ENCODE measurements at regions not wholly inside any gene's neighbourhood (a gene's known extent, or its start where the extent isn't known, plus 50 kb on each side); places are given as distances from the start of the nearest gene placed in this dataset.

DNA sequence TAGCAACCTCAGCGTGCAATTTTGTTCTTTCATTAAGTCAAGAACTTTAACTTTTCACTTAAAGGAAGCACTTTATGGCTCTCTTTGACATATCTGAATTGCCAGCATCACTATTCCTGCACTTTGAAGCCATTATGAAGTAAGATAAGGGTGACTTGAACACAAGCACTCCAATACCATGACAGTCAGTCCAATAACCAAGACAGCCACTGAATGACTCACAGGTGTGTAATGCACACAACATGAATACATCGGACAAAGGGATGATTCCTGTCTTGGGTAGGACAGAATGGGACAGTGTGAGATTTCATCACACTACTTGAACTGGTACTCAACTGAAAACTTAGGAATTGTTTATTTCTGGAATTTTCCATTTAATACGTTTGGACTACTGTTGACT, 233.7 kb upstream of the IPO5 start:
- H3K4me3 ChIP-seq (ENCODE audit: control insufficient read depth, low read depth, low read length), result no peak overlapping the region
- DNase-seq (ENCODE audit: low read depth), result peak; percentile 32
- TF ChIP-seq, protein P1, sequence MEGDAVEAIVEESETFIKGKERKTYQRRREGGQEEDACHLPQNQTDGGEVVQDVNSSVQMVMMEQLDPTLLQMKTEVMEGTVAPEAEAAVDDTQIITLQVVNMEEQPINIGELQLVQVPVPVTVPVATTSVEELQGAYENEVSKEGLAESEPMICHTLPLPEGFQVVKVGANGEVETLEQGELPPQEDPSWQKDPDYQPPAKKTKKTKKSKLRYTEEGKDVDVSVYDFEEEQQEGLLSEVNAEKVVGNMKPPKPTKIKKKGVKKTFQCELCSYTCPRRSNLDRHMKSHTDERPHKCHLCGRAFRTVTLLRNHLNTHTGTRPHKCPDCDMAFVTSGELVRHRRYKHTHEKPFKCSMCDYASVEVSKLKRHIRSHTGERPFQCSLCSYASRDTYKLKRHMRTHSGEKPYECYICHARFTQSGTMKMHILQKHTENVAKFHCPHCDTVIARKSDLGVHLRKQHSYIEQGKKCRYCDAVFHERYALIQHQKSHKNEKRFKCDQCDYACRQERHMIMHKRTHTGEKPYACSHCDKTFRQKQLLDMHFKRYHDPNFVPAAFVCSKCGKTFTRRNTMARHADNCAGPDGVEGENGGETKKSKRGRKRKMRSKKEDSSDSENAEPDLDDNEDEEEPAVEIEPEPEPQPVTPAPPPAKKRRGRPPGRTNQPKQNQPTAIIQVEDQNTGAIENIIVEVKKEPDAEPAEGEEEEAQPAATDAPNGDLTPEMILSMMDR (conservative IDR thresholded peaks at IDR 0.05; ENCODE audit: control insufficient read depth, insufficient read depth, low read depth, low read length), result no peak

DNA sequence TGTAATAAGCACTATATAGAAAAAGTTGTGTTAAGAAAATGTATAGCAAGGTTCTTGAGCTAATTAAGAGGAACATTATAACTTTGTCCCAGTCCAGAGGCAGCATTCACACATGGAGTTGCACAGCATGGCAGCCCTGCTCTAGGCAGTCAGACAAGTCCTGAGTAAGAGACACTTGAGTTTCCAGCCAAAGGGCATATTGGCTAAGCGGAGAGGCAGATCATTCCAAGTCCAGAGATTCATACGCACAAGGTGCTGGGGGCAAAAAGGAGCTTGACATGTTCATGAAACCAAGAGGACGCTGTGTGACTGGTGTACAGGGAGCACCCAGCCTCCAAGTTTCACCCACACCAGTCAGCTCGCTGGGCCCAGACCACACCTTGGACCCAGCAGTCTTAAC, 232.6 kb upstream of the IPO5 start:
- no peak for DNase-seq (ENCODE audit: low read depth)
- H3K4me3 ChIP-seq (ENCODE audit: control insufficient read depth, low read depth, low read length), result no peak overlapping the region
- TF ChIP-seq, protein P1 (conservative IDR thresholded peaks at IDR 0.05; ENCODE audit: control insufficient read depth, insufficient read depth, low read depth, low read length), result no peak

DNA sequence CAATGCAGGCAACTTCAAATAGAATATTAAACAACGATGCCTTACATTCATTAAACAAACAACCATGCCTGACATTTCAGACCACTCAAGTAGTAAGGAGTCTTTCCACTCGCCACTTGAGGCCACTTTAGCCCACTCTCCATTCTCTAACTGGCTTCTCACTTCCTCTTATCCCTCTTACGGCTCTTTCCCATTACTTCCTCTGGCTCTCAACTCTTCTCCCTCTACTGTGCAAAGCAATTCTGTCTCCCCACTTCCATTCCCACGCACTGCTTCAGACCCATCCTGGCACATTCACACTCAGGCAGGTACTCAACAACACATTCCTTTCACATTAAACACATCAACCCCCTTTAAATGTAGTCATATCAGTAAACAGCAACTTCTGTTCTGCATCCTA, 229.8 kb upstream of the IPO5 start:
- TF ChIP-seq, protein P1 (conservative IDR thresholded peaks at IDR 0.05; ENCODE audit: control insufficient read depth, insufficient read depth, low read depth, low read length), result no peak
- DNase-seq (ENCODE audit: low read depth), result no peak
- no peak overlapping the region for H3K4me3 ChIP-seq (ENCODE audit: control insufficient read depth, low read depth, low read length)

DNA sequence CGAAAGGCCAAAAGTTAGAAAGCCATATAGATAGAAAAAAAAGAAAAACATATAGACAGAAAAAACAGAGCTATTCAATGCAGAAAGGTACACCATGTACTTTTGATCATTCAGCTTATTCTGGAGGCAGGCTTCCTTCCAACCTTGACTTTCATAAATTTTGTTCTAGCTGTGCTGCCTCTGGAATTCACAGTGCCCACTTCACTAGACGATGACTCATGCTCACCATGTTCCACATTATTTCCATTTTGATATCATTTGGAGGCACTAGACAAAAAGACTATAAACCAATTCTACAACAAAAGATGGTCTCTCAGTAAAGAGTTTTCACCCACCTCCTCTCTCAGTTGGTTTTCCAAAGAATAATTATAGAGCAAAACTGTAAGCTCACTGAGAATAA, 229.0 kb upstream of the IPO5 start:
- no peak overlapping the region for H3K4me3 ChIP-seq (ENCODE audit: control insufficient read depth, low read depth, low read length)
- TF ChIP-seq, protein P1 (conservative IDR thresholded peaks at IDR 0.05; ENCODE audit: control insufficient read depth, insufficient read depth, low read depth, low read length), result no peak
- no peak for DNase-seq (ENCODE audit: low read depth)

DNA sequence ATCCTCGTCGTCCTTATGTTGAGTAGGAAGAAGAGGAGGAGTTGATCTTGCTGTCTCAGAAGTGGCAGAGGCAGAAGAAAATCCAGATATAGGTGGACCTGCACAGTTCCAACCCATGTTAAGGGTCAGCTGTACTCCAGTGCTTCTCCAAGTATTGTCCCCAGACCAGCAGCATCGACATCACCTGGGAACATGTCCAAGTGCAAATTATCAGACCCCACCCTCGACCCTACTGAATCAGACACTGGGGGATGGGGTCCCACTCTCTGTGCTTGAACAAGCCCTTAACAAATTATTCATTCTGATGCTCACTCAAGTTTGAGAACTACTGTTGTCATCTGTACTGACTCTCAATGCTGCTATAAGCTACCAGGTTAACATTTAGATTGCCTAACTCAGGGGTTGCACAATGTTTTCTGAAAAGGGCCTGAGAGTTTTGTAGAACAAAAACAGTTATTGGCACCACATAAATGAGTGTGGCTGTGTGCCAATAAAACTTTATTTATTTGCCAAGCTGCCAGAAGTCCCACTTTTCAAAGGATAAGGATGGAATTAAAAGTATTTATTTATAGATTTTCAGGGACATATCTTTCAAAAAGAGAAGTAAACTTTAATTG, 226.7 kb upstream of the IPO5 start:
- H3K4me3 ChIP-seq (ENCODE audit: control insufficient read depth, low read depth, low read length), result no peak overlapping the region
- DNase-seq (ENCODE audit: low read depth), result peak; percentile 75
- TF ChIP-seq, protein P1 (conservative IDR thresholded peaks at IDR 0.05; ENCODE audit: control insufficient read depth, insufficient read depth, low read depth, low read length), result no peak

DNA sequence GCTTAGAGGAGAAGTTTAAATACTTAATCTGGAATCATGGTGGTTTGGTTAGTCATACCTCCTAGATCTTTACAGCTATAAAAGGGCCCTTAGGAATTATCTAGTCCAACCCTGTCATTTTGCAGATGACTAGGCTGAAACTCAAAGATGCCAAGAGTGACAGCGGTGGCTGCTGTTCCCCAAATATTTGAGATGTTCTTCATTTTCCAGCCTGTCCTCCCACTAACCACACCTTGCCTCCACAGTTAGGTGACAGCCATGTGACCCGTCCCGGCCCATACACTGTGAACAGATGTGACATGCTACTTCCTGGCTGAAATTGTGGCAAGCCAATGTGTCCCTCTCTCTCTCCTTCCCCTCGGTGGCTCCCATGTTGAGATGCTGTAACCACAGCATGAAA, 225.5 kb upstream of the IPO5 start:
- DNase-seq (ENCODE audit: low read depth), result no peak
- TF ChIP-seq, protein P1 (conservative IDR thresholded peaks at IDR 0.05; ENCODE audit: control insufficient read depth, insufficient read depth, low read depth, low read length), result no peak
- no peak overlapping the region for H3K4me3 ChIP-seq (ENCODE audit: control insufficient read depth, low read depth, low read length)

DNA sequence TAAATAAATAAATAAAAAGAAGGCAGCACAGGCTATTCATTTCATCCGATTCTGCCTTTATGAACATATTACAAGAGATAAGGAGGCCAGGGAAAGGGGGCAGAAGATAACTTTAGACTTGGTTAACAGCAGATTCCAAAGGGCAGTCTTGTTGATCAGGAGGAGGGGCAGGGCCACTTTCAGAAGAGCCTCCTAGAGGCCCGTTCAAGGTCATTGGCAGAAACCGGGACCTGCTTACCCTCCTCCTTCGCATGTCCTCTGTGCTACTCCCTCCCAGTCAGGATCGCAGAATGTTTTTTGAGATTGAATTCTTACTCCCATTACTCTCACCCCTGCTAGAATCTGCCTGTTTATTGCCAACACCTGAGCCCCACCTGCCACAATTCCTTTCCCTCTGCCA, 217.0 kb upstream of the IPO5 start:
- DNase-seq (ENCODE audit: low read depth), result no peak
- H3K4me3 ChIP-seq (ENCODE audit: control insufficient read depth, low read depth, low read length), result no peak overlapping the region
- TF ChIP-seq, protein P1 (conservative IDR thresholded peaks at IDR 0.05; ENCODE audit: control insufficient read depth, insufficient read depth, low read depth, low read length), result no peak
